Right lobe of liver (tissue), 4 donors: ENCODE measurements at regions not wholly inside any gene's neighbourhood (a gene's known extent, or its start where the extent isn't known, plus 50 kb on each side); places are given as distances from the start of the nearest gene placed in this dataset.
"Not testable (repeated sequence)": the region's sequence is repeated elsewhere in the genome, so short reads cannot be mapped to it uniquely, and the experiment has no call there.

Source experiments
- POLR2A ChIP-seq: fragments of 450-650 bp; IDR thresholded peaks from one replicate; pipeline ENCODE4 v1.6.1; 2017; ENCODE audit warnings: antibody characterized with exemption, mild to moderate bottlenecking
- TF ChIP-seq, protein P1 (sequence below), 4 donors: fragments of 200-600 bp in 3 of 4; fragments of 450-650 bp in 1 of 4; IDR thresholded peaks; one replicate each; pipeline versions ENCODE4 v1.5.1 to v1.8.0; 2016 to 2022; ENCODE audit warnings: antibody characterized with exemption in 4 of 4, mild to moderate bottlenecking in 2 of 4
- donor health status: DM: no; HTN: no; CAD: no.
- donor health status: DM: no; HTN: no; CAD: no.
- donor health status: DM: no; HTN: yes; CAD: no.

DNA sequence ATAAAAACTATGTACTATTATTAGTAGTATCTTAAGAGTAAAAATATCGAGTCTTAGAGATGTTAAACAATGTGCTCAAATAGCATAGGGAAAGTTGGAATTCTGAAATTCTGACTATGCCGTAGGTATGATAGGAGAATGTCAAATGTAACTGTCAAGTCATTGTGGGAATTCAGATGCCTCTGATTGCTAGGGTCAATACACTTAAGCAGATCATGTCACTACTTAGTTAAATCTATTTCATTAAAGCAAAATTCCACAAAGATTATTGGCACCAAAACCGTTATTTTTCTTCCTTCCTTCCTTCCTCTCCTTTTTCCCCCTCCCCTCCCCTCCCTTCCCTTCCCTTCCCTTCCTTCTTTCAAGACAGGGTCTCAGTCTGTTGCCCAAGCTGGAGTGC is 115.5 kb downstream of the CCDC74A start:
- TF ChIP-seq, protein P1, sequence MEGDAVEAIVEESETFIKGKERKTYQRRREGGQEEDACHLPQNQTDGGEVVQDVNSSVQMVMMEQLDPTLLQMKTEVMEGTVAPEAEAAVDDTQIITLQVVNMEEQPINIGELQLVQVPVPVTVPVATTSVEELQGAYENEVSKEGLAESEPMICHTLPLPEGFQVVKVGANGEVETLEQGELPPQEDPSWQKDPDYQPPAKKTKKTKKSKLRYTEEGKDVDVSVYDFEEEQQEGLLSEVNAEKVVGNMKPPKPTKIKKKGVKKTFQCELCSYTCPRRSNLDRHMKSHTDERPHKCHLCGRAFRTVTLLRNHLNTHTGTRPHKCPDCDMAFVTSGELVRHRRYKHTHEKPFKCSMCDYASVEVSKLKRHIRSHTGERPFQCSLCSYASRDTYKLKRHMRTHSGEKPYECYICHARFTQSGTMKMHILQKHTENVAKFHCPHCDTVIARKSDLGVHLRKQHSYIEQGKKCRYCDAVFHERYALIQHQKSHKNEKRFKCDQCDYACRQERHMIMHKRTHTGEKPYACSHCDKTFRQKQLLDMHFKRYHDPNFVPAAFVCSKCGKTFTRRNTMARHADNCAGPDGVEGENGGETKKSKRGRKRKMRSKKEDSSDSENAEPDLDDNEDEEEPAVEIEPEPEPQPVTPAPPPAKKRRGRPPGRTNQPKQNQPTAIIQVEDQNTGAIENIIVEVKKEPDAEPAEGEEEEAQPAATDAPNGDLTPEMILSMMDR (IDR thresholded peaks at IDR 0.05), result not testable (repeated sequence)
- not testable (repeated sequence) for TF ChIP-seq POLR2A
